K562 (cell line): ENCODE measurements at regions not wholly inside any gene's neighbourhood (a gene's known extent, or its start where the extent isn't known, plus 50 kb on each side); places are given as distances from the start of the nearest gene placed in this dataset.

ENCODE experiments used
- BDP1 ChIP-seq: IDR thresholded peaks from 3 replicates; pipeline ENCODE4 v1.6.1; 2011; ENCODE audit not compliant: insufficient read length, insufficient read depth
- EWSR1 ChIP-seq: fragments of 450-650 bp; IDR thresholded peaks from 2 replicates; pipeline ENCODE4 v1.6.1; 2018; ENCODE audit warnings: borderline replicate concordance, mild to moderate bottlenecking, low read depth, moderate library complexity; ENCODE audit not compliant: partially characterized antibody
- FOSL1 ChIP-seq: fragments of 200-800 bp; sonication (Bioruptor generic); conservative IDR thresholded peaks from 2 replicates; pipeline ENCODE4 v1.6.1; 2016; ENCODE audit warnings: missing genetic modification characterization, missing compliant biosample characterization
- FOXA1 ChIP-seq: fragments of 450-650 bp; IDR thresholded peaks from 2 replicates; pipeline ENCODE4 v1.6.1; 2016; ENCODE audit warnings: mild to moderate bottlenecking, borderline replicate concordance
- FOXJ2 ChIP-seq: fragments of 200-800 bp; sonication (Bioruptor generic); IDR thresholded peaks from 2 replicates; pipeline ENCODE4 v1.6.1; 2016; ENCODE audit warnings: missing genetic modification characterization, missing compliant biosample characterization
- JUND ChIP-seq, 2 experiments: IDR thresholded peaks; 2 replicates in 1 of 2; 3 replicates in 1 of 2; pipeline ENCODE4 v1.6.1; 2011; ENCODE audit warnings: borderline replicate concordance in 2 of 2, low read depth in 2 of 2, low read length in 2 of 2, improper control_type of control experiment in 1 of 2, missing biosample characterization in 1 of 2, missing genetic modification characterization in 1 of 2, missing genetic modification reagents in 1 of 2
- TCF3 ChIP-seq: sonication (generic); formaldehyde crosslinking; IDR thresholded peaks from 2 replicates; pipeline ENCODE4 v1.4.0; 2020; ENCODE audit warnings: mild to moderate bottlenecking, missing genetic modification reagents
- ZFP1 ChIP-seq: fragments of 450-650 bp; formaldehyde crosslinking; IDR thresholded peaks from 2 replicates; pipeline ENCODE4 v1.4.0; 2020; ENCODE audit warnings: mild to moderate bottlenecking, mixed read lengths
- ZNF57 ChIP-seq: fragments of 450-650 bp; formaldehyde crosslinking; IDR thresholded peaks from 2 replicates; pipeline ENCODE4 v1.4.0; 2020; ENCODE audit warnings: mild to moderate bottlenecking, moderate library complexity
- ZNF766 ChIP-seq: fragments of 200-800 bp; sonication (Bioruptor generic); conservative IDR thresholded peaks from 2 replicates; pipeline ENCODE4 v1.6.1; 2016; ENCODE audit warnings: missing genetic modification characterization, missing compliant biosample characterization
- ZSCAN29 ChIP-seq: fragments of 450-650 bp; IDR thresholded peaks from 2 replicates; pipeline ENCODE4 v1.6.1; 2017
- TF ChIP-seq, protein P1 (sequence below): fragments of 250-450 bp; sonication (Bioruptor Pico); IDR thresholded peaks from 2 replicates; pipeline ENCODE4 v1.8.0; 2021; ENCODE audit warnings: moderate library complexity, mild to moderate bottlenecking, inconsistent platforms
- TF ChIP-seq, protein P2 (sequence below): fragments of 450-650 bp; IDR thresholded peaks from 2 replicates; pipeline ENCODE4 v1.7.0; 2016; ENCODE audit warnings: borderline replicate concordance
- TF ChIP-seq, protein P3 (sequence below): fragments of 250-450 bp; sonication (Bioruptor Pico); IDR thresholded peaks from 2 replicates; pipeline ENCODE4 v1.4.0; 2020; ENCODE audit warnings: borderline replicate concordance
- TF ChIP-seq, protein P4 (sequence below): fragments of 450-650 bp; formaldehyde crosslinking; IDR thresholded peaks from 2 replicates; pipeline ENCODE4 v1.4.0; 2022; ENCODE audit warnings: mild to moderate bottlenecking, moderate library complexity
- TF ChIP-seq, protein P5 (sequence below): fragments of 200-800 bp; sonication (Bioruptor generic); IDR thresholded peaks from 2 replicates; pipeline ENCODE4 v1.6.1; 2017; ENCODE audit warnings: missing genetic modification characterization, missing compliant biosample characterization
- TF ChIP-seq, protein P6 (sequence below): IDR thresholded peaks from 2 replicates; pipeline ENCODE4 v1.6.1; 2014; ENCODE audit warnings: antibody characterized with exemption

DNA sequence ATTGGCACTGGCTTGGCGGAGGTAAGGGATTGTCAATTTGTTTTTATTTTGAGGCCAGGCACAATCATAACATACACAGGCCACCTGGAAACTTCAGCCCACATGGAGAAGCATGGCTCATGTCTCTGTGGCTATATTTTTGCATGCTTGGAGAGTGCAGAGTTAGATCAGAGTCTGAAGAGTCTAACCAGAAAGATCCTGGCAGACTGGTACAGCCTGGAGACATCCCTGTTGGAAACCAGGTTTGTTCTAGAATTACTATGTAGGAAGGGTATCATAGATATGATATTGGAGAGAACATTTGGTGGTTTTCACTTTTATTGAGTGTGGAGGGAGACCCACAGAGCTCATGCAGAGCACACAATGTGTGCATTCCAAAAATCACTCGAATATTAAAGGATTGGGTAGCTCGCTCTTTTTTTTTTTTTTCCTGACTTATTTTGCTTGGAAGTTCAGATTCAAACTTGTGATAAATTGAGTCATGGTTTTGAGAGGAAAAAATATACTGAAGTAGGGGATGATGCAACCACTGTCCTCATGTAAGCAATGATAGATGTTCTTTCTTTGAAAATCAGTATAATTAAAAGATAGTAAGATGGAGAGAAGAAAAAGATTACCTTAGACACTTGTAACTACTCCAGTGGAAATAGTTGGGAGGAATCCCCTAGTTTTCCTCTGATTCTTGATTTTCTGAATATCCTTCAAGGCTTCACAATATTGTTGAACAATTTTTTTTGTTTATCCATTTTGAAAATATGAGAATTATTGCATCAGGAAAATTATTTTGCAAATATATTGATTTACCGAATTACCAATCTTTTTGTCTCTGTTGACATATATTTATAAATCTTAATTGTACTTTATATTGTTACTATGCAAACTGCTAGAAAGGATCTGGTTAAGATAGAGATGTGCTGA lies 185.7 kb upstream of the ZEB2 start (continued):
- TF ChIP-seq, protein P1, sequence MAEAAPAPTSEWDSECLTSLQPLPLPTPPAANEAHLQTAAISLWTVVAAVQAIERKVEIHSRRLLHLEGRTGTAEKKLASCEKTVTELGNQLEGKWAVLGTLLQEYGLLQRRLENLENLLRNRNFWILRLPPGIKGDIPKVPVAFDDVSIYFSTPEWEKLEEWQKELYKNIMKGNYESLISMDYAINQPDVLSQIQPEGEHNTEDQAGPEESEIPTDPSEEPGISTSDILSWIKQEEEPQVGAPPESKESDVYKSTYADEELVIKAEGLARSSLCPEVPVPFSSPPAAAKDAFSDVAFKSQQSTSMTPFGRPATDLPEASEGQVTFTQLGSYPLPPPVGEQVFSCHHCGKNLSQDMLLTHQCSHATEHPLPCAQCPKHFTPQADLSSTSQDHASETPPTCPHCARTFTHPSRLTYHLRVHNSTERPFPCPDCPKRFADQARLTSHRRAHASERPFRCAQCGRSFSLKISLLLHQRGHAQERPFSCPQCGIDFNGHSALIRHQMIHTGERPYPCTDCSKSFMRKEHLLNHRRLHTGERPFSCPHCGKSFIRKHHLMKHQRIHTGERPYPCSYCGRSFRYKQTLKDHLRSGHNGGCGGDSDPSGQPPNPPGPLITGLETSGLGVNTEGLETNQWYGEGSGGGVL = no peak
- TF ChIP-seq, protein P2, sequence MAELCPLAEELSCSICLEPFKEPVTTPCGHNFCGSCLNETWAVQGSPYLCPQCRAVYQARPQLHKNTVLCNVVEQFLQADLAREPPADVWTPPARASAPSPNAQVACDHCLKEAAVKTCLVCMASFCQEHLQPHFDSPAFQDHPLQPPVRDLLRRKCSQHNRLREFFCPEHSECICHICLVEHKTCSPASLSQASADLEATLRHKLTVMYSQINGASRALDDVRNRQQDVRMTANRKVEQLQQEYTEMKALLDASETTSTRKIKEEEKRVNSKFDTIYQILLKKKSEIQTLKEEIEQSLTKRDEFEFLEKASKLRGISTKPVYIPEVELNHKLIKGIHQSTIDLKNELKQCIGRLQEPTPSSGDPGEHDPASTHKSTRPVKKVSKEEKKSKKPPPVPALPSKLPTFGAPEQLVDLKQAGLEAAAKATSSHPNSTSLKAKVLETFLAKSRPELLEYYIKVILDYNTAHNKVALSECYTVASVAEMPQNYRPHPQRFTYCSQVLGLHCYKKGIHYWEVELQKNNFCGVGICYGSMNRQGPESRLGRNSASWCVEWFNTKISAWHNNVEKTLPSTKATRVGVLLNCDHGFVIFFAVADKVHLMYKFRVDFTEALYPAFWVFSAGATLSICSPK = no peak
- TF ChIP-seq EWSR1 (no peak), TCF3 (no peak), BDP1 (no peak), ZNF766 (no peak), FOXA1 (no peak), JUND (IDR thresholded peaks at IDR 0.05; ENCODE audit: borderline replicate concordance, low read depth, low read length) (peak; percentile 87), JUND (tag; IDR thresholded peaks at IDR 0.05; ENCODE audit: borderline replicate concordance, low read depth, low read length) (no peak; the same call in 2 of the 3 replicates), ZSCAN29 (no peak), FOXJ2 (tag) (peak; percentile 67), ZNF57 (no peak), FOSL1 (peak; percentile 85), ZFP1 (CRISPR knock-in tag) (no peak)
- TF ChIP-seq, protein P3, sequence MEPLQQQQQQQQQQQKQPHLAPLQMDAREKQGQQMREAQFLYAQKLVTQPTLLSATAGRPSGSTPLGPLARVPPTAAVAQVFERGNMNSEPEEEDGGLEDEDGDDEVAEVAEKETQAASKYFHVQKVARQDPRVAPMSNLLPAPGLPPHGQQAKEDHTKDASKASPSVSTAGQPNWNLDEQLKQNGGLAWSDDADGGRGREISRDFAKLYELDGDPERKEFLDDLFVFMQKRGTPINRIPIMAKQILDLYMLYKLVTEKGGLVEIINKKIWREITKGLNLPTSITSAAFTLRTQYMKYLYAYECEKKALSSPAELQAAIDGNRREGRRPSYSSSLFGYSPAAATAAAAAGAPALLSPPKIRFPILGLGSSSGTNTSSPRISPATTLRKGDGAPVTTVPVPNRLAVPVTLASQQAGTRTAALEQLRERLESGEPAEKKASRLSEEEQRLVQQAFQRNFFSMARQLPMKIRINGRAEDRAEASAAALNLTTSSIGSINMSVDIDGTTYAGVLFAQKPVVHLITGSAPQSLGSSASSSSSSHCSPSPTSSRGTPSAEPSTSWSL (CRISPR knock-in tag) = no peak
- TF ChIP-seq, protein P4, sequence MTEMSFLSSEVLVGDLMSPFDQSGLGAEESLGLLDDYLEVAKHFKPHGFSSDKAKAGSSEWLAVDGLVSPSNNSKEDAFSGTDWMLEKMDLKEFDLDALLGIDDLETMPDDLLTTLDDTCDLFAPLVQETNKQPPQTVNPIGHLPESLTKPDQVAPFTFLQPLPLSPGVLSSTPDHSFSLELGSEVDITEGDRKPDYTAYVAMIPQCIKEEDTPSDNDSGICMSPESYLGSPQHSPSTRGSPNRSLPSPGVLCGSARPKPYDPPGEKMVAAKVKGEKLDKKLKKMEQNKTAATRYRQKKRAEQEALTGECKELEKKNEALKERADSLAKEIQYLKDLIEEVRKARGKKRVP = peak; percentile 89
- TF ChIP-seq, protein P5, sequence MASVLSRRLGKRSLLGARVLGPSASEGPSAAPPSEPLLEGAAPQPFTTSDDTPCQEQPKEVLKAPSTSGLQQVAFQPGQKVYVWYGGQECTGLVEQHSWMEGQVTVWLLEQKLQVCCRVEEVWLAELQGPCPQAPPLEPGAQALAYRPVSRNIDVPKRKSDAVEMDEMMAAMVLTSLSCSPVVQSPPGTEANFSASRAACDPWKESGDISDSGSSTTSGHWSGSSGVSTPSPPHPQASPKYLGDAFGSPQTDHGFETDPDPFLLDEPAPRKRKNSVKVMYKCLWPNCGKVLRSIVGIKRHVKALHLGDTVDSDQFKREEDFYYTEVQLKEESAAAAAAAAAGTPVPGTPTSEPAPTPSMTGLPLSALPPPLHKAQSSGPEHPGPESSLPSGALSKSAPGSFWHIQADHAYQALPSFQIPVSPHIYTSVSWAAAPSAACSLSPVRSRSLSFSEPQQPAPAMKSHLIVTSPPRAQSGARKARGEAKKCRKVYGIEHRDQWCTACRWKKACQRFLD (CRISPR knock-in tag) = peak; percentile 52; the same call in 1 of the 2 replicates
- TF ChIP-seq, protein P6, sequence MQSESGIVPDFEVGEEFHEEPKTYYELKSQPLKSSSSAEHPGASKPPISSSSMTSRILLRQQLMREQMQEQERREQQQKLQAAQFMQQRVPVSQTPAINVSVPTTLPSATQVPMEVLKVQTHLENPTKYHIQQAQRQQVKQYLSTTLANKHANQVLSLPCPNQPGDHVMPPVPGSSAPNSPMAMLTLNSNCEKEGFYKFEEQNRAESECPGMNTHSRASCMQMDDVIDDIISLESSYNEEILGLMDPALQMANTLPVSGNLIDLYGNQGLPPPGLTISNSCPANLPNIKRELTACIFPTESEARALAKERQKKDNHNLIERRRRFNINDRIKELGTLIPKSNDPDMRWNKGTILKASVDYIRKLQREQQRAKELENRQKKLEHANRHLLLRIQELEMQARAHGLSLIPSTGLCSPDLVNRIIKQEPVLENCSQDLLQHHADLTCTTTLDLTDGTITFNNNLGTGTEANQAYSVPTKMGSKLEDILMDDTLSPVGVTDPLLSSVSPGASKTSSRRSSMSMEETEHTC = no peak
